ENCODE measurements at regions not wholly inside any gene's neighbourhood (a gene's known extent, or its start where the extent isn't known, plus 50 kb on each side); places are given as distances from the start of the nearest gene placed in this dataset.

DNA sequence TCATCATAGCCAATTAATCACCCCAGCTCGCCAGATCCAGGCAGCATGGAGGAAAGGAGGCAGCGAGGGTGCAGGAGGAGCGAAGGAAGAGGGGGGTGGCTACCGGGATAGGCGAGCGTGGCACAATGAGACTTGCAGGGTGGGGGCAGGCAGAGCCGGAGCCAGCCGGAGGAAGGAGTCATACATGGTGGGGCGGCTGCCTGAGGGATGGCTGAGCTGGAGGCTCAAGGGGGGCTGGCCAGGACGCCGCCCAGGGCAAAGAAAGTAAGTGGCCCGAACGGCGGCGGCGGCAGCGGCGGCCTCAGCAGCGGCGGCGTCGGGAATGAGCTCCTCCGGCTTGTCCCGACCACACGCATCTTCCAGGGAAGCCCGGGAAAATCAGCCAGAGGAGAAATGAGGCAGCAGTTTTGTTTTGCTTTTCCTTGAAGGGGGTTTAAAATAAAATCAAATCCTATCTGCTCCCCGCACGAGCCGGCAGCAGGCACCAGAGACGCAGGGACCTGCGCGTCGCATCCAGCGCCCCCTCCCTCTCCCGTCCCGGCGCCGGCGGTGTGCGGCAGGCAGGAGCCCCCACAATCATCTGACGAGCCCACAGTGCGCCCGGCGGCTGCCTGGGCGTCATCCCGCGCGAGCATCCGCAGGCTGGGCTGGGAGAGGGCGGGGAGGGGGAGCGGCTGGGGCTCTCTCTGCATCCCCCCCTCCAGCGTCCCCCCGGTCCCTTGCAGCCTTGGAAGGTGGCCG is 263.6 kb downstream of the CTTN start:
- no peak for DNase-seq

DNA sequence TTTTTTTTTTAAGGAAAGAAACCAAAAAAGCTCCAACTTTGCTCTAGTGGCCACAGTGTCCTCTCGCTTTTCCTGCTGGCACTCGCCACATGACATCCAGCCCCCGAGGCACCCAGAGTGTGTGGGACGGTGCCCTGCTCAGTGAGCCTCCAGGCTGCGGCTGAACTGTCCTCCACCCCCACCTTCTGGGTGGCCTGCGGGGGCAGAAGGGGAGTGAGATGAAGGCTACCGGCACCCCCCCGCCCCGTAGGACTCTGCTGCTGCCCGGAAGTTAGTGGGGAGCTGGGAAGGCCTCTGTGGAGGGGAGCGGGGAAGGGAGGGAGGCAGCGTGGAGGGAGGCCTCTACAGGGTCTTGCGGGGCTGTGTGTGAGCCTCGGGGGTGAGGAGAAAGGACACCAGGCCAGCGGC is 264.4 kb downstream of the CTTN start:
- DNase-seq = no peak

DNA sequence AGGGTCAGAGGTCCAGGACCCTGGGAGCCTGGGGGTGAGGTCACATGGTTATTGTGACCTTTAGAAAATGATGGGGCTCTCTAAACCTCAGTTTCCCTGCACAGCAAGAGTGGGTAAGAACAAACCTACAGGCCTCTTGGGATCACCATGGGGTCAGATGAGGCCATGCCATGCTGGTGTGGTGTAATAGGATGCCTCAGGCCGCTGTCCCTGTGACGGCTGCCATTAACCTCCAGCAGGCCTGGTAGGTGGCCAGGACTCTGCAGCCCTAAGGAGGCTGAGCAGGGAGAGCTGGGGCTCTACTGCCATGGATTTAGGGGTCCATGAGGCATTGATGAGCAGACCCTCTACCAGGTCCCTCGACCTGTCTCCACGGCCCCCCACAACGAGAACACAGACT is 265.5 kb downstream of the CTTN start:
- DNase-seq = no peak

DNA sequence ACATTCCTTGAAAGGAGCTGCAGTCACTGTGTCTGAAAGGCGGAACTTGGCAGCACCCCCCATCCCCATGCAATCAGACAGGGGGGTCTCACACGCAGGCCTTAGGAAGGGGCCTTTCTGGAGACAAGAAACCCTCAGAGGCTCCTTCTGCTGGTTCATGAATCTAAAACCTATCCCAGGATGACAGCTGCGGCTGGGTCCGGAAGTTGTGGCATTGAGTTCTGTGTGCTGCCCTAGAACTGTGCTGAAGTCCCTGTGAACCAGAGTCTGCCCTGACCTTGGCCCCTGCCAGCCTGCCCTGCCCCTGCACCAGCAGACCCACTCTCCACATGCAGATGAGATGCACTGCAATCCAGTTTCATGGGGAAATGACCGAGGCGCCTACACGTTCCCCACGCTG is 268.0 kb downstream of the CTTN start:
- no peak for DNase-seq

DNA sequence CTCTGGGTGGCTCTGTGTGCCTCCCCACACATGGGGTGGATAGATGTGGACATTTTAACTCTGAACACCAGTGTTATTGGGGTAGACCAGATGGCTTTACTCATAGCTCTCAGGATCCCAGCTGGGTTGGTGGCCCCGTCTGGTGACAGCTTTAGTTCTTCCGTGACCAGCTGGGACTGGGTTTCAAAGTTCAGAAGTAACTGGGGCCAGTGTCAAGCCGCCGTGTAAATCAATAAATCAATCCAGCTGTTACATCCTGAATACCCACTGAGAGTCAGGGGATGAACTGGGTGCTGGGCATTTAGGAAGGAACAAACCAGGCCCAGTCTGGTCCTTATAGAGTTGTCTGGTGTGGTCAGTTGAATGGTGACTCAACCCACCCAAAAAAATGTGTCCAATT is 269.4 kb downstream of the CTTN start:
- no peak for DNase-seq

DNA sequence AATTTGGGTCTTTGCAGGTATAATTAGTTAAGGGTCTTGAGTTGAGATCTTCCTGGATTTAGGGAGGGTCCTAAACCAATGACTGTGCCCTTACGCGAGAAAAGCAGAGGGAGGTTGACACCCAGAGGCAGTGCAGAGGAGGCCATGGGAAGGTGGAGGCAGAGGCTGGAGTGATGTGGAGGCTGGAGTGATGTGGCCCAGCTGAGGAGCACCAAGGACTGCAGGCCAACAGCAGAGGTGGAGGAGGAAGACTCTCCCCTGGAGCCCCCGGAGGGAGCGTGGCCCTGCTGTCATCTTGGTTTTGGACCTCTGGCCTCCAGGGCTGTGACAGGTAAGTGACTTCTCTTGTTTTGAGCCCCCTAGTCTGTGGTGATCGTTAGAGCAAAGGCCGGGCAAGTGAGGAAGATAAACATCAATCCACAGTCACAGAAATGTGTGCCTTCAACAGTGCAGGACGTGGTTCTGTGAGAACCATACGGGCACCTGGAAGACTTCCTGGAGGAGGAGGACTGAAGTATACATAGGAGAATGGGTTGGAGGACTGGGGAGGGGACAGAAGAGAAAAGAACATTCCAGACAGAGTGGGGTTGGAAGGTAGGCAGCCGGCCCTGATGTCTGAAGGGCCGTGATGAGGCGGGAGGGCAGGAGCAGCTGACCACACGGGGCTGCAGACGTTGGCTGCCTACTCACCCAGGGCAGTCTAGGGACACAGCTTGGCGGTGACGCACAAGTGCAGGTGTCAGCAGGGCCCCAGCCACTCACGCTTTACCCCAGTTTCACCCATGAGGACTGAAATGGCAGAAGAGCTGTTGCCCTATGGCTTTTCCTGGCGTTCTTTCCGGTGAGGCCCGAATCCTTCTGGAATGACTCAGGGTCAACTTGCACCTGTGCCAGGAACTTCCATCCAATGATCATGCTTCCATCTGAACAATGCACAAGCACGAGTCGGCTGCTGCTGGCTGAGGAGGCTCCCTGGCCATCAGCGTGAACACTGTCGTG is 270.2 kb downstream of the CTTN start:
- DNase-seq = no peak

DNA sequence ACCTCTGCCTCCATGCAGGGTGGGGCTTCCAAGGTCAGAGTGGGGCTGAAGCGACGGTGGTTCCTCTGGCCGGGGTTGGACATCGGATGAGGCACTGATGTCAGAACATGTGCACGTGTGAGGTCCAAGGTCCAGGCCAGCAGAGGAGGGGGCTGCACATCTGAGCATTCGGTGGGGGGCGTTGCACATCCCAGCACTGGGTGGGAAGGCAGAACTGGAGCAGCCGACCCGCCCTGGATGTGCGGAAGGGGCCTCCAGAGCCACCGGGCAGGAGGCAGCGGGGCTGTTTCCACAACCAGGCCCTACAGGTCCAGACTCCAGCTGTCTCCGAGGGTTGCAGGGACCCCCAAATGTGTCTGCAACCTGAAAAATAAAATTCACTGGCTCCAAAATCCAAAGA is 271.0 kb downstream of the CTTN start:
- DNase-seq = no peak

DNA sequence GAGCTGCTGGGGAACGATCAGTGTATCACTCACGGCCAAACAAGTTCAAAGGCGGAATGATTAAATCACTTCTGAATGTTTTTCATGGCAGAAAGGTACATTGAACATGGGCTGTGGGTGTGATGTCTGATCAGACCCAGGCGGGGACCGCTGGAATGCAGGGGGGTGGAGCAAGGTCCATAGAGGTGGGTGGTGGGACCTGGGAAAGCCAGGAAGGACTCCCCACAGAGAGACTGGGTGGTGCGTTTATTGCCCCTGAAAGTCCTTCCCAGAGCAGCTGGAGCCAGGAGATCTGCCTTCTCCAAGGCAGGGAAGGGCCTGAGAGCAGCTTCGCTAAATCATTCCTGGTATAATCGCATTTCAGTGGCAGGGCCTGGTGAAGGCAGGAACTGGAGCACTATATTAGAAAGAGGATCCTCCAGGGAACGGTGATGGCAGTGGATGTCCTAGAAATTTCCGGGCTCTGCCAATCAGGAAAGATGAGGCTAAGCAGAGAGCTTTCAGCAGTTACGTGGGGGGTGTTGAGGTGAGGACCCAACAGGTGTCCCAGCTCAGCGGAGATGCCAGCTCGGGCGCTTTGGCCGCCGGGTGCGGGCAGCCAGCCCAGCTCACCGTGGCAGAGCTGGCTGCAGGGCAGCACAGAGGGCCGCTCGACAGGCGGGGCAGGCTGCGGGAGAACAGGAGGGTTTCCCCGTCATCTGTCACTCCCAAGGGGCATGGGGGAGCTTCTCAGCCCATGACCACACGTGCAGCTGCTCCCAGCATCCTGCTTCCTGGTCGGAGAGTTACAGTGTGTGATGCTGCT is 271.7 kb downstream of the CTTN start:
- DNase-seq = no peak

DNA sequence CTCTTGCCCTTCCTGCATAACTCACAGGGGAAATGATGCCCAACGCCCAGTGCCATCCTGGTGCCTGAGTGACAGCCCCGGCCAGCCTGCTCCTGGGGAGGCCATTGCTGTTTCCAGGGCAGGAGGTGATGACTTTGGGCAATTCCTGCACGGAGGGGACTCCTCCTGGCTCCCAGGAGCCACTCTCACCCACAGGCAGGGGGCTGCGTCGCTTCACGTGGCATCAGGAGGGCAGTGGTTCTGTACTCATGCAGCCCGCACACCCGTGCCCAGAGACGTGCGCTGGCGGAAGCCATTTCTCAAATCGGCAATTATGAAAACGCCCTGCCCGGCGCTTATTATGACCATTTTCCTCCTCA is 272.3 kb downstream of the CTTN start:
- DNase-seq = no peak

DNA sequence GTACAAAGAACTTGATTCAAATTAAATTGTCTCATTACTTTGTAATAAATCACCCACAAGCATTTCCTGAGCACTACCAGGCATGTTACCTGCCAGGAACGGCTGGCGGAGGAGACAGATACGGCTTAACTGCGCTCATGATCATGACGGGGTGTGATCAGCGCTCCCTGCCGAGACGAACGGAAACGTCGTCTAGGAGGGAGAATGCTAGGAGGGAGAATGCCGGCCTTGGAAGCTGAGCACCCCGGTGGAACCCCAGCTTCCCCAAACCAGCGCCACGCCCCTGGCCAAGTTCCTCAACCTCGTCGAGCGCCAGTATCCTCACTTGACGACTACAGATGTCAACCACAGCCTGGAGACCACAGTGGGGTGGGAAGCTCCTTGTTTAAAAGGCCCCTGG is 272.8 kb downstream of the CTTN start:
- DNase-seq = no peak

DNA sequence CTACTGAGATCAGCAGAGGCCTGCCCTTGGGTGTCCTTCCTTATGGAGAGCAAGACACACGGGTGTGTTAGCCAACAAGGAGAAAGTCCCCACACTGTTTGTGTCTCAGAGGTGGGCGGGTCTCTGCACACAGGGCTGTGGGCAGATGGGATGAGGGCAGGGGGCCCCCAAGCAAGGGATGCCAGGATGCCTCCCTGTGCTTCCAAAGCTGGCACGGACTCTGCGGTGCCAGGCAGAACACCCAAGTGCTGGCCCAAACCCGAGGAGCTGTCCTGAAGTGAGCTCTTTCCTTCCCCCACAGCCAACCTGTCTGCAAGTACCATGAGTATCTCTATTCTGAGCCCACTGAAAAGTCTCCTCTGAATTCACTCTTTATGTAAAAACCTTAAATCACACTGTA is 273.3 kb downstream of the CTTN start:
- no peak for DNase-seq

DNA sequence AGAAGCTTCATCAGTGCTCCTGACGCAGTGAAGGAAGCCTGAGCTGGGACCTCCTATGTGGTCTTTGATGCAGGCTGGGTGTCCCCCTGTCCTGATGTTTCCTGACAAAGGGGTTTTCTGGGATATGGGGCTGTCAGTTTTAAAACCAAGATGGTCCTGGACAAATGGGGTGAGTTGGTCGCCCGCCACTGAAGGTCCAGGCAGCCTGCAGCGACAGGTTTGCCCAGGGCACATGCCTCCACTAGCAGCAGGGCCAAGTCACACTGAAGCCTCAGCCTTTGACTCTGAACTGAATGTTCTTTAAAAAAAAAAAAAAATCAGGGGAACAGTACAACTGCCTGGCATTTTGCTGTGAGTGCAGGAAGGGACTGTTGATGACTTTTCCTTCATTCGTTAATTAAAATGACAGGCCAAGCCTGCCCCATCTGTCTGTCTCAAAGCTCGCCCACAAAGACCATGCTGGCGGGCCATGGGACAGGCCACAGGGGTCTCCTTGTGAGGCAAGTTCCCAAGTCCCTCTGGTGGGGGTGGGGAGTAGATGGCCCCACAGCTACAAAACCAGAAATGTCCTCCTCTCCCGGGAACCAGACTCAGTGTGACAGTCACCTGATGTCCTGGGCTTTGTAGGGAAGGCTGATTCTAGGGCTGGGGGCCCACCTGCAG is 274.8 kb downstream of the CTTN start:
- DNase-seq = no peak

DNA sequence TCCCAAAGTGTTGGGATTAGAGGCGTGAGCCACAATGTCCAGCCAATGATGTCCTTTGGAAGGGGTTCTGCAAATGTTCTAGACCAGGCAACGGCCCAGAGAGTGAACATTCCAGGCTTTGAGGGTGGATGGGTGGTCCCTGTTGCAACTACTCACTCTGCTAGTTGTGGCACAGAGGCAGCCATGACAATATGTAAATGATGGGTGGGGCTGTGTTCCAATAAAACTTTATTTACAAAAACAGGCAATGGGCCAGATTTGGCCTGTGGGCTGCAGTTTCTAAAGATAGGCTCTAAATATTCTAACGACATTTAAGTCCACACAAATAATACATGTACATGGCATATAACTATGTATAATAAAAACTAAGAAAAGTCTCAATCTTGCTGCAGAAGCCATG is 276.3 kb downstream of the CTTN start:
- DNase-seq = no peak

DNA sequence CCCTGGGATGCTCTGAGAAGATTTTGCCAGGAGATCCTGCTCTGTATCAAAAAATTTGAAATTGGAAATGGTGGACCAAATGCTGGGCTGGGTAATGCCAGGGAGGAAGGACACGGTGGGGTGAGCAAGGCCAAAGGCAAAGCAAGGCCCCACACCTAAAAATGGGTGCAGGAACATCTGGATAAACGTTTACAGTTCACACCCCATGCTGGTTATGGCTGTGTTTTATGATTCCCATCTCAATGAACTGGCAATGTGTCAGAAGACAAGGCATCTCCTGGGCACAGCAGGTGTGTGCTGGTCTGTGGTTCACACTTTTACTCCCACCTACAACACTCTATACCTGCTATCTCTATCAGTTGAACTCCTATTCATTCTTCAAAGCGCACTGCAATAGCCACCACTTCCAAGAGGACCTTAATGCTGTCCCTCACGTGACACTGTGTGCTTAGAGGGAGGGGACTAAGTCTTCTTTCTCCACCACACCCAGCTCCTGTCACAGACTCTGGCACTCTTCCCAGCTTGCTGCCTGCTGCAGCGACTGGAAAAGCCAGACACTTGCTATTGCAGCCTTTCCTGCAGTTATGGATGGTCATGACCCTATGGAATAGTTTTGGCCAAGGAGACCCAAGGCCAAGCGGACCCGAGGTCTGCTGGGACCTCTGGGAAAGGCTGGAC is 277.5 kb downstream of the CTTN start:
- no peak for DNase-seq

DNA sequence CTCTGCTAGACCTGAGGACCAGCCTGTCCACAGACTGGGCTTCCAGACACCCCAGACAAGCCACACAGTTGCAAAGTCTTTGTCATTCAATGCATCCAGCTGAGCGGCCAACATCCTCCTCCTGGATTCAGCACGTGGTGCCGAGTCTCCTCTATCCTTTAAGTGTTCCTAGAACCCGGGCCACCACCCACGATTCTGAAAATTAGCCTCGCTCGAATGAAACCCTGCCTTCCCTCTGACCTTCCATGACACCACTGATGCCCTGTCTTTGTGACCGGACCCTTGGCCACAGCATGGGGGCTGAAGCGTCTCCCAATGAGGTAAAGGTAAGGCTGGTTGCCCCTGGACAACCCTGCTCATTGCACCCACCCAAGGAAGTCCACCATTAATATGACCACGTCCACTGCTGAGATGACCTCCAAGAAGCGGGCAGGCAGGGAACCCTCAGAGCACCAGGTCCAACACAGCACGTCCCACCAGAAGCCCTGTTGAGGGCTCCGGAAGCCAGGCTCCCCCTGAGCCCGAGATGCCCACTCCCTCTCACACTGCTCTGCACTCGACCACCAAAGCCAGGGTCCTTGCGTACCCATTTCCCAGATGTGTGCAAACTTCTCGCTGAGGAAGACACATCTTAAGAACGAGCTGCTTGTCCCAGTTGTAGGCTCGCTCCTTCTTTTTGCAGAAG is 279.0 kb downstream of the CTTN start:
- no peak for DNase-seq

DNA sequence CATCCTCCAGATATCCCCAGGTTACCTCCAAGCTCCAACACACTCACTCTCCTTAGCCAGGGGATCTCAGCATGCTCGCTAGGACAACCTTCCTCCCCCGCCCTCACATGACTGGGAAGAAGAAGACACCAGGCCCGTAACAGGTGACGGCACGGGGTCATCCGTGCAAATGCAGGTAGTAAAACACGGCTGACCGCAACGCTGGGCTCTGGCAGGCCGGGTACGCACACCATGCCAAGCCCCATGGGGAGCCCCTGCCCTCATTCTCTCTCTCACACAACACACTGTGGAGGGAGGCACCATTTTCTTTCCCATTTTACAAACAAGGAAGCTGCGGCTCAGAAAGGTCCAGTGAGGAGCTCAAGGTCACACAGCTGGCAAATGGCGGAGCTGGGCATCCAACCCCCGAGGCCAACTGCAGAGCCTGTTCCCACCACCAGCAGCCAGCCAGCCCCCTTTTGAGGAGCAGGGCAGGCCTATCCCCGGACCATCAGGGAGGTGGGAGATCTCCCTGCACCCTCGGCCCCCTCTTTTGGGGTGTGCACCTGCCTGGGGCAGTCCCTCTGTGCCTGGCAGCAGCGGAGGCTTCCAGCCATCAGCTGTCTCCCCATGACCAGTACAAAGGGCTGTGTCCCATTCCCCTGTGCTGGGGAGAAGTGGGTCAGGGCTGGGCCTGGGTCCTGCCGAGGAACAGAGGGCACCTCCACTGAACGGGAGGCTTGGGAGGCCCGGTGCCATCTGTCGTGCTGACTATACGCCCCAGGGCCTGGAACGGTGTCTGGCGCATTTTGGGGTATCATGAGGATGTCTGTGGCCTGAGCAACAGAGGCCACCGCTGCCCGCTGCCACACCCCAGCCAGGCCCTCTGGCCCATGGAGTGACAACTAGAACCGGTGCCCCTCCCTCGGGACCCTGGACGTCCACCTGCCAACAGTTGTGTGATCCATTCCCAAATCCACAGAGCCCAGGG is 280.9 kb downstream of the CTTN start:
- DNase-seq = no peak

DNA sequence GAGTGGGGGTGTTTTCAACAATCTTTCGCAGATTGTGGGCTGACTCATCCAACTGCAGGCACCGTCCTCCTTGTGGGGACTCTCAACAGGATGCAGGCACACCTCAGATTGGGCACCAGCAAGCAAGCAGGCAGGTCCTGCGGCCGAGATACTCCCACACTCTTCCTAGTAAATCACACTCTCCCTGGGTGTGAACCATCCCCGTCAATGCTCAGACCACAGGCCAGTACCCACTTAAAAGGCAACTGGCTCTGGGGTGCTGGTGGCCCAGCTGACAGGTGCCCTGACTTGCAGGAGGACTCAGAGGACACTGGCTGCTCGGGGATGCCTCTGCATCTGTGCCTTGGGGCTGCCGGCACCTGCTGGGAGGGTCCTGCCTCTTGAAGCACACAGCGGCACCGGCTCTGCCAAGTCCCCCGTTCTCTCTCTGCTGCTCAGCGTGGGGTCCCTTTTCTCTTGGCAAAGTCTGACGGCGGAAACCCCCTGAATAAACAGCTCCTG is 282.5 kb downstream of the CTTN start:
- no peak for DNase-seq

DNA sequence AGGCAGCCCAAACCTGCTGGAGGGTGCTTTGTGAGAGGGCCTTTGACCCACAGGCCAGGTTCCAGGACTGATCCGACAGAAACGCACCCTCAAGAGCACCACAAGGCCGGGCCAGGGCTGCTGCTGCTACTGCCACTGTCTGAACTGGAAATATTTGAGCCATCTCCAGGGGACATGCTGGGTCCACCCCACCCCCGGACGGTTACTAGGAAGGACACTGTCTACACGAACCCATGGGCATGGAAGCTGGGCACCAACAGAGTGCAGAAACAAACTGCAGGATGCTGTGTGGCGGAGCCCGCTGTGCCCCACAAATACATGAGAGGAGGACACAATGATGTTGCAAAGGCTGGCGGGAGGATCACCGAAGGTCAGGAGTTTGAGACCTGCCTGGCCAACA is 283.7 kb downstream of the CTTN start:
- DNase-seq = no peak

DNA sequence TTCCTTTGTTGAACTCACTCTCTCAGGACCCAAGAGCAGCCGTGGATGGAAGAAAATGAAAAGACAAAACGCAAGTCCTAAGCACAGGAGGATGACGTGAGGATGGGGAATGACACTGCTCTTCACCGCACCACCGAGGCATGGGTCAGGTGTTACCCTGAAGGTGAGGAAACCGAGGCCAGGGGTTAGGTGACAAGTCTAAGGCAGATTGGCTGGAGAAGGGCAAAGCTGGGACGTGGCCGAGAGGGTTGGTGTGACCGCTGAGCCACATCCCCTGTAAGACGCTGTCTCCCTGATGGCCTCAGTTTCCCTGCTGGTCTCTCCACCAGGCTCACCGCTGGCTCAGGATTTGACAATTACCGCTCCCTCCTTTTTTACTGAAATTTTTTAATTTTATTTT is 284.4 kb downstream of the CTTN start:
- no peak for DNase-seq

DNA sequence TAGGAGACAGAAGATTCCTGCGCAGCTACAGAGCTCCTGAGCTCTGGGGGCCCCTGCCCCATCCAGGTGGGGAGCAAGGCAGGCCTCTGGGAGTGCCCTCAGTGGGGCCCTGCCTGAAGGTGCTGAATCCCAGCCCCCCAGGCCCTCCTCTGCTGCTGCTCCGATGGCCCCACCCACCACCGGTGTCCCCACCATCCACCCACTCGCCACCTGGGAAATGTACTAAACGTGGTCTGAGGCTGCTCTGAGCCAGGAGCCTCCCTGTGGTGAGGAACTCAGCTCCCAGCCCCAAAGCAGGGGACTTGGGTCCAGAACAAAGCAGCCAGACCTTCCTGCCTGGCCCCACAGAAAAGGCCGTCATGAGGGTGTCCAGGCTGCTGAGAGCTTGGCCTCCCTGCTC is 289.4 kb downstream of the CTTN start:
- no peak for DNase-seq
